ENCODE measurements at regions not wholly inside any gene's neighbourhood (a gene's known extent, or its start where the extent isn't known, plus 50 kb on each side); places are given as distances from the start of the nearest gene placed in this dataset.

DNA sequence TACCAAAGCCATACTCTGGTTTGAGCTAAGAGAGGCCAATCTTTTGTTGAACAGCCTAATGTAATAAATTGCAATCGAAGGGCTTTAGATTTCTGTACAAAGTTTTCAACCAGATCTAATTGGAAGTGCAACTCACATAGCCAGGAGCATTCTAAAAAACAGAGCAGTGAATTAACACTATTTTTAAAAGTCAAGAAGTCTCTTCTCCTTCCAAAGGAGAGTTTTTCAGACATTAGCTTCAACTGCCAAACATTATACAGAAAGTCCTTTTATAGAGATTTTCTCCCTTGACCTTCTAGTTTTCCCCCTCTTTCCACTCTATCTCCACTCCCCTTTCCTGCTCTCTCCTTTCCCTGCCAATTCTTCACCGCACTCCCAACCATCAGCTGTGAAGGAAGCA, 259.6 kb downstream of the NOVA1 start:
- H3K4me1 ChIP-seq, result no peaks in the 10 kb centered on the region
- WGBS, 2 donors, result 23 to 36% methylated on average over 2 of the region's 2 CpGs
- TF ChIP-seq POLR2A (IDR thresholded peaks at IDR 0.05), result no peak
- TF ChIP-seq, protein P1, sequence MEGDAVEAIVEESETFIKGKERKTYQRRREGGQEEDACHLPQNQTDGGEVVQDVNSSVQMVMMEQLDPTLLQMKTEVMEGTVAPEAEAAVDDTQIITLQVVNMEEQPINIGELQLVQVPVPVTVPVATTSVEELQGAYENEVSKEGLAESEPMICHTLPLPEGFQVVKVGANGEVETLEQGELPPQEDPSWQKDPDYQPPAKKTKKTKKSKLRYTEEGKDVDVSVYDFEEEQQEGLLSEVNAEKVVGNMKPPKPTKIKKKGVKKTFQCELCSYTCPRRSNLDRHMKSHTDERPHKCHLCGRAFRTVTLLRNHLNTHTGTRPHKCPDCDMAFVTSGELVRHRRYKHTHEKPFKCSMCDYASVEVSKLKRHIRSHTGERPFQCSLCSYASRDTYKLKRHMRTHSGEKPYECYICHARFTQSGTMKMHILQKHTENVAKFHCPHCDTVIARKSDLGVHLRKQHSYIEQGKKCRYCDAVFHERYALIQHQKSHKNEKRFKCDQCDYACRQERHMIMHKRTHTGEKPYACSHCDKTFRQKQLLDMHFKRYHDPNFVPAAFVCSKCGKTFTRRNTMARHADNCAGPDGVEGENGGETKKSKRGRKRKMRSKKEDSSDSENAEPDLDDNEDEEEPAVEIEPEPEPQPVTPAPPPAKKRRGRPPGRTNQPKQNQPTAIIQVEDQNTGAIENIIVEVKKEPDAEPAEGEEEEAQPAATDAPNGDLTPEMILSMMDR (IDR thresholded peaks at IDR 0.05), result no peak
- no peaks in the 10 kb centered on the region for H3K36me3 ChIP-seq (ENCODE audit: low read depth, missing control alignments)
- no peak overlapping the region for H3K4me3 ChIP-seq
- no peak overlapping the region for H3K27ac ChIP-seq
- DNase-seq, result no peak
- H3K27me3 ChIP-seq, result no peaks in the 10 kb centered on the region
- no peaks in the 10 kb centered on the region for H3K9me3 ChIP-seq
- intact Hi-C loops (cut with DNase I; ENCODE audit: low total_unique reads), result no loop called here

DNA sequence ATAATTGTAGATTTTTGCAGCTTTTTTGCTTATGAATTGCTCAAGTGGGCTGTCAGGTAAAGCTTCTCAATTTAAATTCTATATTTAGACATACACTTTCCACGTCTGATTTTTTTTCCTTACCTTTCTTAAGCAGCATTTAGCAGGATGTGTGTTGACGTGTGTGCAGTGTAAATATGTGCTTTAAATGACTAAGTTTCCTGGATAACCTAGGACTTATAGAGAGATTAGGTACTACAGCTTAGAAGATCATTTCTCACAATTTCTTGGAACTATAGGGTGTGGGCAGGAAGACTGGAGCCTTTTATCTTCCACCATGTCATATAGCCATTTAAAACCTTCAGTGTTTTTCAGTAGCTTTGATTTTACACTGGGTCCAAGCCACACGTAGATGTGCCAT, 263.5 kb downstream of the NOVA1 start:
- DNase-seq, result no peak
- H3K9me3 ChIP-seq, result no peaks in the 10 kb centered on the region
- TF ChIP-seq, protein P1 (IDR thresholded peaks at IDR 0.05), result no peak
- TF ChIP-seq POLR2A (IDR thresholded peaks at IDR 0.05), result no peak
- peaks cover 3% of the 10 kb centered on the region for H3K4me1 ChIP-seq
- H3K27me3 ChIP-seq, result no peaks in the 10 kb centered on the region
- no peak overlapping the region for H3K4me3 ChIP-seq
- intact Hi-C loops (cut with DNase I; ENCODE audit: low total_unique reads), result no loop called here
- no peak overlapping the region for H3K27ac ChIP-seq
- H3K36me3 ChIP-seq (ENCODE audit: low read depth, missing control alignments), result no peaks in the 10 kb centered on the region
- 89% methylated on average over 3 of the region's 3 CpGs for WGBS, 2 donors

GRCh38 chr14:26332966-26333365, 264.9 kb downstream of the NOVA1 start:
- Histone ChIP-seq H3K27ac (no peak overlapping the region), H3K4me1 (peaks cover 3% of the 10 kb centered on the region), H3K27me3 (no peaks in the 10 kb centered on the region), H3K9me3 (no peaks in the 10 kb centered on the region), H3K4me3 (no peak overlapping the region), H3K36me3 (ENCODE audit: low read depth, missing control alignments) (no peaks in the 10 kb centered on the region)
- intact Hi-C loops (cut with DNase I; ENCODE audit: low total_unique reads), result no loop called here
- TF ChIP-seq, protein P1 (IDR thresholded peaks at IDR 0.05), result no peak
- DNase-seq, result no peak
- WGBS, 2 donors, result 67 to 87% methylated on average over 9 to 10 of the region's 11 CpGs

DNA sequence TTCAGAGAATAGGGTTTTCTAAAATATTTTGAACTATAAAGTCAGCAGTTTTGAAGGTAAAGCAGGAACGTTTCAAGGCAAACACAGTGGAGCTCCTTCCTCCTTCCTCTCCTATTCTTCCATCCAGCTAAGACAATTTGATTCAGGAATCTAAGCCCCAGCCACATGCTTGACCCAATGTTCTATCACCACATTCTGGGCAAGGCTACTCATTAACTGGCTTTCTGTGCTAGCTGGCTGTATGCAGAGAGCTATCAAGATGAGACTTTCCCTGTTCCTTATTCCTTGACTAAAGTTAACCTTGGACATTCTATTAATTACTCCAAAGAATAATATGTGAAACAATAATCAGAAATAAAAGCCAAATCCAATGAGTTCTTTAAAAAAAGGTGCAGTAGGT, 266.9 kb downstream of the NOVA1 start:
- 30 to 43% methylated on average over 1 of the region's 1 CpG for WGBS, 2 donors
- TF ChIP-seq, protein P1 (IDR thresholded peaks at IDR 0.05), result no peak
- TF ChIP-seq POLR2A (IDR thresholded peaks at IDR 0.05), result no peak
- intact Hi-C loops (cut with DNase I; ENCODE audit: low total_unique reads), result no loop called here
- H3K36me3 ChIP-seq (ENCODE audit: low read depth, missing control alignments), result no peaks in the 10 kb centered on the region
- no peak overlapping the region for H3K4me3 ChIP-seq
- no peaks in the 10 kb centered on the region for H3K27me3 ChIP-seq
- H3K4me1 ChIP-seq, result peaks cover 3% of the 10 kb centered on the region
- H3K9me3 ChIP-seq, result no peaks in the 10 kb centered on the region
- DNase-seq, result peak; percentile 66
- peak overlapping the region; percentile 42 to 68 for H3K27ac ChIP-seq

DNA sequence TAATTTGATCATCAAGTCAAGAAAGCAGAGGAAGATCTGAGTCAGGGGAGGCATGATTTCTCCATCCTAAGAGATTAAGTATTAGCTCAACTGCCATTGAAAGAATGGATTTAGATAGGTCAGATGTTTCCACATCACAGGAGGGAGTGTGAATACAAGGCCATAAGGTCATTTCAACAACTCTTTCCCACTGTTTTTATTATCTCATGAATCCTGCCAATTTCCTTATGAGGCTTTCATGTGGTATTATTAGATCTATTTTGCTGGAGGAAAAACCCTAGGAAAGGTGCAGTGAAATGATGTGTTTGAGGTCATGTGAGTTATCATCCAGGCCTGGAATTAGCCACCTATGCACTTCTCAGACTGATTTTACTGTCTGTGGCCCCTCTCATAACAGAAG, 269.0 kb downstream of the NOVA1 start:
- TF ChIP-seq, protein P1 (IDR thresholded peaks at IDR 0.05), result no peak
- TF ChIP-seq POLR2A (IDR thresholded peaks at IDR 0.05), result no peak
- Histone ChIP-seq H3K36me3 (ENCODE audit: low read depth, missing control alignments) (no peaks in the 10 kb centered on the region), H3K27me3 (no peaks in the 10 kb centered on the region), H3K27ac (no peak overlapping the region), H3K4me3 (no peak overlapping the region), H3K9me3 (no peaks in the 10 kb centered on the region), H3K4me1 (peaks cover 3% of the 10 kb centered on the region)
- intact Hi-C loops (cut with DNase I; ENCODE audit: low total_unique reads), result no loop called here
- DNase-seq, result no peak
